ENCODE measurements at regions not wholly inside any gene's neighbourhood (a gene's known extent, or its start where the extent isn't known, plus 50 kb on each side); places are given as distances from the start of the nearest gene placed in this dataset.

- no peak for TF ChIP-seq CTCF (tag by site-specific recombination; IDR thresholded peaks at IDR 0.05)
- TF ChIP-seq ZNF530 (tag by site-specific recombination; IDR thresholded peaks at IDR 0.05; ENCODE audit: low read depth) = no peak
- TF ChIP-seq REST (tag by site-specific recombination; IDR thresholded peaks at IDR 0.05) = no peak
- TF ChIP-seq ZBTB44 (tag by site-specific recombination; IDR thresholded peaks at IDR 0.05) = no peak
These were observed 894.2 kb upstream of the PTPRD start for GRCh38 chr9:11506980-11507379.

All from HEK293 (cell line).